ENCODE measurements at regions not wholly inside any gene's neighbourhood (a gene's known extent, or its start where the extent isn't known, plus 50 kb on each side); places are given as distances from the start of the nearest gene placed in this dataset.

- Histone ChIP-seq H3K4ac (ENCODE audit: low read depth, low read length) (no peak overlapping the region), H4K8ac (ENCODE audit: low read depth, low read length) (no peak overlapping the region), H4K91ac (ENCODE audit: low read depth, low read length) (no peak overlapping the region), H2BK5ac (ENCODE audit: low read depth, low read length, poor library complexity) (no peak overlapping the region), H3K9ac (ENCODE audit: low read length) (no peak overlapping the region), H3K23ac (ENCODE audit: low read length) (no peak overlapping the region), H3K18ac (ENCODE audit: low read length) (no peak overlapping the region), H3K36me3 (ENCODE audit: control insufficient read depth in 1 of 2, insufficient read depth in 2 of 2, low read length in 2 of 2) (no peaks in the 10 kb centered on the region), H3K79me2 (ENCODE audit: control insufficient read depth, insufficient read depth, low read length, poor library complexity) (no peaks in the 10 kb centered on the region), H3K9me3 (ENCODE audit: insufficient read depth, low read depth, low read length) (no peaks in the 10 kb centered on the region), H2AFZ (ENCODE audit: insufficient read depth, low read length, poor library complexity) (no peak overlapping the region), H3K4me1 (ENCODE audit: control insufficient read depth in 1 of 2, insufficient read depth in 2 of 2, low read length in 2 of 2) (no peaks in the 10 kb centered on the region), H4K12ac (ENCODE audit: low read depth, low read length) (no peak overlapping the region), H3K4me2 (ENCODE audit: low read length) (no peak overlapping the region), H2BK120ac (ENCODE audit: insufficient read depth, low read length, poor library complexity) (no peak overlapping the region), H2AK5ac (ENCODE audit: low read length) (no peak overlapping the region), H3K4me3 (ENCODE audit: low read depth, low read length) (no peak overlapping the region), H3K27ac (ENCODE audit: low read depth, low read length) (no peak overlapping the region), H2BK12ac (ENCODE audit: low read length) (no peak overlapping the region), H3K79me1 (ENCODE audit: low read length) (no peaks in the 10 kb centered on the region), H3K27me3 (ENCODE audit: insufficient read depth, low read length) (no peaks in the 10 kb centered on the region), H3K14ac (ENCODE audit: low read length) (no peak overlapping the region)
- peak; percentile 20 to 23 for DNase-seq
- no CpG with 5 or more reads among the region's 2 CpGs for WGBS (ENCODE audit: extremely low coverage, insufficient coverage, insufficient read length)
Observed at GRCh38 chr3:96264701-96265100, 549.7 kb upstream of the EPHA6 start.

GRCh38 chr3:96266395-96267190 is 547.8 kb upstream of the EPHA6 start:
- peak; percentile 37 to 66 for DNase-seq
- Histone ChIP-seq H3K4me1 (ENCODE audit: control insufficient read depth in 1 of 2, insufficient read depth in 2 of 2, low read length in 2 of 2) (no peaks in the 10 kb centered on the region), H3K18ac (ENCODE audit: low read length) (no peak overlapping the region), H2AFZ (ENCODE audit: insufficient read depth, low read length, poor library complexity) (no peak overlapping the region), H4K8ac (ENCODE audit: low read depth, low read length) (no peak overlapping the region), H4K91ac (ENCODE audit: low read depth, low read length) (no peak overlapping the region), H3K4ac (ENCODE audit: low read depth, low read length) (no peak overlapping the region), H3K4me2 (ENCODE audit: low read length) (no peak overlapping the region), H2BK120ac (ENCODE audit: insufficient read depth, low read length, poor library complexity) (no peak overlapping the region), H2AK5ac (ENCODE audit: low read length) (no peak overlapping the region), H3K27me3 (ENCODE audit: insufficient read depth, low read length) (no peaks in the 10 kb centered on the region), H3K4me3 (ENCODE audit: low read depth, low read length) (no peak overlapping the region), H3K9me3 (ENCODE audit: insufficient read depth, low read depth, low read length) (no peaks in the 10 kb centered on the region), H2BK5ac (ENCODE audit: low read depth, low read length, poor library complexity) (no peak overlapping the region), H3K79me1 (ENCODE audit: low read length) (no peaks in the 10 kb centered on the region), H3K27ac (ENCODE audit: low read depth, low read length) (no peak overlapping the region), H2BK12ac (ENCODE audit: low read length) (no peak overlapping the region), H3K14ac (ENCODE audit: low read length) (no peak overlapping the region), H3K9ac (ENCODE audit: low read length) (no peak overlapping the region), H3K36me3 (ENCODE audit: control insufficient read depth in 1 of 2, insufficient read depth in 2 of 2, low read length in 2 of 2) (no peaks in the 10 kb centered on the region), H3K79me2 (ENCODE audit: control insufficient read depth, insufficient read depth, low read length, poor library complexity) (no peaks in the 10 kb centered on the region), H4K12ac (ENCODE audit: low read depth, low read length) (no peak overlapping the region), H3K23ac (ENCODE audit: low read length) (no peak overlapping the region)
- WGBS (ENCODE audit: extremely low coverage, insufficient coverage, insufficient read length) = no CpG with 5 or more reads among the region's 3 CpGs

GRCh38 chr3:96267577-96267976 is 546.8 kb upstream of the EPHA6 start:
- Histone ChIP-seq H3K23ac (ENCODE audit: low read length) (no peak overlapping the region), H2BK5ac (ENCODE audit: low read depth, low read length, poor library complexity) (no peak overlapping the region), H4K12ac (ENCODE audit: low read depth, low read length) (no peak overlapping the region), H3K36me3 (ENCODE audit: control insufficient read depth in 1 of 2, insufficient read depth in 2 of 2, low read length in 2 of 2) (no peaks in the 10 kb centered on the region), H4K91ac (ENCODE audit: low read depth, low read length) (no peak overlapping the region), H3K4ac (ENCODE audit: low read depth, low read length) (no peak overlapping the region), H3K4me1 (ENCODE audit: control insufficient read depth in 1 of 2, insufficient read depth in 2 of 2, low read length in 2 of 2) (no peaks in the 10 kb centered on the region), H2BK120ac (ENCODE audit: insufficient read depth, low read length, poor library complexity) (no peak overlapping the region), H3K18ac (ENCODE audit: low read length) (no peak overlapping the region), H3K9me3 (ENCODE audit: insufficient read depth, low read depth, low read length) (no peaks in the 10 kb centered on the region), H3K14ac (ENCODE audit: low read length) (no peak overlapping the region), H3K9ac (ENCODE audit: low read length) (no peak overlapping the region), H3K4me3 (ENCODE audit: low read depth, low read length) (no peak overlapping the region), H3K79me1 (ENCODE audit: low read length) (no peaks in the 10 kb centered on the region), H3K4me2 (ENCODE audit: low read length) (no peak overlapping the region), H3K27me3 (ENCODE audit: insufficient read depth, low read length) (no peaks in the 10 kb centered on the region), H4K8ac (ENCODE audit: low read depth, low read length) (no peak overlapping the region), H3K27ac (ENCODE audit: low read depth, low read length) (no peak overlapping the region), H2BK12ac (ENCODE audit: low read length) (no peak overlapping the region), H2AK5ac (ENCODE audit: low read length) (no peak overlapping the region), H3K79me2 (ENCODE audit: control insufficient read depth, insufficient read depth, low read length, poor library complexity) (no peaks in the 10 kb centered on the region), H2AFZ (ENCODE audit: insufficient read depth, low read length, poor library complexity) (no peak overlapping the region)
- no peak for DNase-seq
- no CpG with 5 or more reads among the region's 3 CpGs for WGBS (ENCODE audit: extremely low coverage, insufficient coverage, insufficient read length)

- Histone ChIP-seq H3K27me3 (ENCODE audit: insufficient read depth, low read length) (no peaks in the 10 kb centered on the region), H3K4me1 (ENCODE audit: control insufficient read depth in 1 of 2, insufficient read depth in 2 of 2, low read length in 2 of 2) (no peaks in the 10 kb centered on the region), H3K9me3 (ENCODE audit: insufficient read depth, low read depth, low read length) (no peaks in the 10 kb centered on the region), H2BK12ac (ENCODE audit: low read length) (no peak overlapping the region), H3K27ac (ENCODE audit: low read depth, low read length) (no peak overlapping the region), H3K9ac (ENCODE audit: low read length) (no peak overlapping the region), H3K18ac (ENCODE audit: low read length) (no peak overlapping the region), H2AK5ac (ENCODE audit: low read length) (no peak overlapping the region), H4K8ac (ENCODE audit: low read depth, low read length) (no peak overlapping the region), H3K79me1 (ENCODE audit: low read length) (no peaks in the 10 kb centered on the region), H3K14ac (ENCODE audit: low read length) (no peak overlapping the region), H3K79me2 (ENCODE audit: control insufficient read depth, insufficient read depth, low read length, poor library complexity) (no peaks in the 10 kb centered on the region), H4K91ac (ENCODE audit: low read depth, low read length) (no peak overlapping the region), H3K4me3 (ENCODE audit: low read depth, low read length) (no peak overlapping the region), H3K36me3 (ENCODE audit: control insufficient read depth in 1 of 2, insufficient read depth in 2 of 2, low read length in 2 of 2) (no peaks in the 10 kb centered on the region), H3K4ac (ENCODE audit: low read depth, low read length) (no peak overlapping the region), H3K4me2 (ENCODE audit: low read length) (no peak overlapping the region), H2BK120ac (ENCODE audit: insufficient read depth, low read length, poor library complexity) (no peak overlapping the region), H3K23ac (ENCODE audit: low read length) (no peak overlapping the region), H4K12ac (ENCODE audit: low read depth, low read length) (no peak overlapping the region), H2AFZ (ENCODE audit: insufficient read depth, low read length, poor library complexity) (no peak overlapping the region), H2BK5ac (ENCODE audit: low read depth, low read length, poor library complexity) (no peak overlapping the region)
- no CpG with 5 or more reads among the region's 4 CpGs for WGBS (ENCODE audit: extremely low coverage, insufficient coverage, insufficient read length)
- DNase-seq = no peak
Observed at GRCh38 chr3:96294143-96294542, 520.3 kb upstream of the EPHA6 start.

Measured in trophoblast cell (in vitro differentiated cells and primary cell).